HL-60 (cell line): ENCODE measurements at regions not wholly inside any gene's neighbourhood (a gene's known extent, or its start where the extent isn't known, plus 50 kb on each side); places are given as distances from the start of the nearest gene placed in this dataset.

ENCODE experiments used
- POLR2AphosphoS5 ChIP-seq: IDR thresholded peaks from 2 replicates; pipeline ENCODE4 v1.6.1; 2012; ENCODE audit warnings: low read depth
- TF ChIP-seq, protein P1 (sequence below): IDR thresholded peaks from one replicate; pipeline ENCODE4 v1.5.1; 2011; ENCODE audit warnings: low read length, control low read depth, inconsistent platforms; ENCODE audit not compliant: insufficient read depth
- TF ChIP-seq, protein P2 (sequence below): IDR thresholded peaks from 2 replicates; pipeline ENCODE4 v1.6.1; 2012; ENCODE audit warnings: low read depth; ENCODE audit not compliant: insufficient replicate concordance

DNA sequence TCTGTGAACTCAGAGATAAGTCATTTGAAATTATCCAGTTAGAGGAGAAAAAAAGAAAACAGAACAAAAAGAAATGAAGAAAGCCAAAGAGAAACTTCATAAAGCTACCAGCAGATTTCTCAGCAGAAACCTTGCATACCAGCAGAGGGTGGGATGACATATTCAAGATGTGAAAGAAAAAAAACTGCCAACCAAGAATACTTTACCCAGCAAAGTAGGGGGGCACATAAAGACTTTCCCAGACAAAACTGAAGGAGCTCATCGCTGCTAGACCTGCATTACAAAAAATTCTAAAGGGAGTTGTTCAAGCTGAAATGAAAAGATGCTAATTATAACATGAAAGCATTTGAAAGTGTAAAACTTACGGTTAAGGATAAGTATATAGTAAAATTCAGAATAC, 246.3 kb downstream of the FNDC1 start:
- TF ChIP-seq, protein P1, sequence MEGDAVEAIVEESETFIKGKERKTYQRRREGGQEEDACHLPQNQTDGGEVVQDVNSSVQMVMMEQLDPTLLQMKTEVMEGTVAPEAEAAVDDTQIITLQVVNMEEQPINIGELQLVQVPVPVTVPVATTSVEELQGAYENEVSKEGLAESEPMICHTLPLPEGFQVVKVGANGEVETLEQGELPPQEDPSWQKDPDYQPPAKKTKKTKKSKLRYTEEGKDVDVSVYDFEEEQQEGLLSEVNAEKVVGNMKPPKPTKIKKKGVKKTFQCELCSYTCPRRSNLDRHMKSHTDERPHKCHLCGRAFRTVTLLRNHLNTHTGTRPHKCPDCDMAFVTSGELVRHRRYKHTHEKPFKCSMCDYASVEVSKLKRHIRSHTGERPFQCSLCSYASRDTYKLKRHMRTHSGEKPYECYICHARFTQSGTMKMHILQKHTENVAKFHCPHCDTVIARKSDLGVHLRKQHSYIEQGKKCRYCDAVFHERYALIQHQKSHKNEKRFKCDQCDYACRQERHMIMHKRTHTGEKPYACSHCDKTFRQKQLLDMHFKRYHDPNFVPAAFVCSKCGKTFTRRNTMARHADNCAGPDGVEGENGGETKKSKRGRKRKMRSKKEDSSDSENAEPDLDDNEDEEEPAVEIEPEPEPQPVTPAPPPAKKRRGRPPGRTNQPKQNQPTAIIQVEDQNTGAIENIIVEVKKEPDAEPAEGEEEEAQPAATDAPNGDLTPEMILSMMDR, result no peak
- TF ChIP-seq, protein P2, sequence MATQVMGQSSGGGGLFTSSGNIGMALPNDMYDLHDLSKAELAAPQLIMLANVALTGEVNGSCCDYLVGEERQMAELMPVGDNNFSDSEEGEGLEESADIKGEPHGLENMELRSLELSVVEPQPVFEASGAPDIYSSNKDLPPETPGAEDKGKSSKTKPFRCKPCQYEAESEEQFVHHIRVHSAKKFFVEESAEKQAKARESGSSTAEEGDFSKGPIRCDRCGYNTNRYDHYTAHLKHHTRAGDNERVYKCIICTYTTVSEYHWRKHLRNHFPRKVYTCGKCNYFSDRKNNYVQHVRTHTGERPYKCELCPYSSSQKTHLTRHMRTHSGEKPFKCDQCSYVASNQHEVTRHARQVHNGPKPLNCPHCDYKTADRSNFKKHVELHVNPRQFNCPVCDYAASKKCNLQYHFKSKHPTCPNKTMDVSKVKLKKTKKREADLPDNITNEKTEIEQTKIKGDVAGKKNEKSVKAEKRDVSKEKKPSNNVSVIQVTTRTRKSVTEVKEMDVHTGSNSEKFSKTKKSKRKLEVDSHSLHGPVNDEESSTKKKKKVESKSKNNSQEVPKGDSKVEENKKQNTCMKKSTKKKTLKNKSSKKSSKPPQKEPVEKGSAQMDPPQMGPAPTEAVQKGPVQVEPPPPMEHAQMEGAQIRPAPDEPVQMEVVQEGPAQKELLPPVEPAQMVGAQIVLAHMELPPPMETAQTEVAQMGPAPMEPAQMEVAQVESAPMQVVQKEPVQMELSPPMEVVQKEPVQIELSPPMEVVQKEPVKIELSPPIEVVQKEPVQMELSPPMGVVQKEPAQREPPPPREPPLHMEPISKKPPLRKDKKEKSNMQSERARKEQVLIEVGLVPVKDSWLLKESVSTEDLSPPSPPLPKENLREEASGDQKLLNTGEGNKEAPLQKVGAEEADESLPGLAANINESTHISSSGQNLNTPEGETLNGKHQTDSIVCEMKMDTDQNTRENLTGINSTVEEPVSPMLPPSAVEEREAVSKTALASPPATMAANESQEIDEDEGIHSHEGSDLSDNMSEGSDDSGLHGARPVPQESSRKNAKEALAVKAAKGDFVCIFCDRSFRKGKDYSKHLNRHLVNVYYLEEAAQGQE, result no peak
- no peak for TF ChIP-seq POLR2AphosphoS5
